GM12878 (cell line): ENCODE measurements at regions not wholly inside any gene's neighbourhood (a gene's known extent, or its start where the extent isn't known, plus 50 kb on each side); places are given as distances from the start of the nearest gene placed in this dataset.

ENCODE experiments used
- ATAC-seq: fragments of 200-7000 bp; cut with Tn5 transposase; 3 replicates; pipeline ENCODE4 v1.9.1; 2020; ENCODE audit warnings: mild to moderate bottlenecking, moderate library complexity
- BruUV-seq: library from RNA; stranded (reverse); fragments of 400-500 nt; replicated peaks from 2 replicates; lab custom pipeline; 2021; lab: Mats Ljungman, UMichigan
- CTCF ChIA-PET: fragments of 300-600 bp; sonication (Branson Sonifier 250); formaldehyde crosslinking; extraction: SDS; loops from one replicate; lab custom pipeline; 2021; ENCODE audit warnings: inconsistent platforms; lab: Yijun Ruan, JAX
- POLR2A ChIA-PET: fragments of 350-600 bp; formaldehyde crosslinking; extraction: SDS; loops from one replicate; lab custom pipeline; 2021; ENCODE audit warnings: inconsistent platforms; lab: Charles Lee
- RAD21 ChIA-PET: fragments of 300-600 bp; sonication (Branson Sonifier 250); formaldehyde crosslinking; loops from one replicate; lab custom pipeline; 2023; ENCODE audit warnings: antibody characterized with exemption; ENCODE audit not compliant: unreplicated experiment; lab: Charles Lee
- SMC1A ChIA-PET: fragments of 300-600 bp; sonication (Branson Sonifier 250); formaldehyde crosslinking; loops from one replicate; lab custom pipeline; 2023; ENCODE audit not compliant: unreplicated experiment, uncharacterized antibody; lab: Charles Lee
- DNase-seq: peaks from one replicate; pipeline ENCODE4 v3.0.0-alpha.2; 2011; ENCODE audit warnings: low read depth, low spot score
- FAIRE-seq: peaks from 3 replicates; lab custom pipeline; 2011; peaks lifted over from hg19 to GRCh38; lab: Jason Lieb, UNC
- H2AFZ ChIP-seq: 2 replicates; pipeline ENCODE4 v1.6.0; 2011; ENCODE audit warnings: low read depth, low read length, control low read depth; ENCODE audit not compliant: control insufficient read depth
- H3K27ac ChIP-seq: 2 replicates; pipeline ENCODE4 v1.5.1; 2011; ENCODE audit warnings: control low read depth; ENCODE audit not compliant: control insufficient read depth, insufficient read depth
- H3K27me3 ChIP-seq, 2 experiments: replicated peaks in 1 of 2; 2 replicates each; pipeline versions ENCODE4 v1.6.0 to v1.6.1; 2011; ENCODE audit warnings: low read length in 1 of 2; ENCODE audit not compliant: control insufficient read depth in 2 of 2, insufficient read depth in 2 of 2
- H3K36me3 ChIP-seq, 2 experiments: 2 replicates each; pipeline ENCODE4 v1.5.1; 2011; ENCODE audit warnings: low read length in 1 of 2; ENCODE audit not compliant: control insufficient read depth in 2 of 2, insufficient read depth in 2 of 2
- H3K4me1 ChIP-seq: 2 replicates; pipeline ENCODE4 v1.6.1; 2011; ENCODE audit warnings: mild to moderate bottlenecking, low read length, moderate library complexity, mixed read lengths; ENCODE audit not compliant: control insufficient read depth, insufficient read depth
- H3K4me2 ChIP-seq: 2 replicates; pipeline ENCODE4 v1.6.0; 2011; ENCODE audit warnings: control low read depth; ENCODE audit not compliant: control insufficient read depth, insufficient read depth
- H3K4me3 ChIP-seq: fragments of 200-600 bp; sonication (generic); 2 replicates; pipeline ENCODE4 v1.5.1; 2016
- H3K79me2 ChIP-seq: 2 replicates; pipeline ENCODE4 v1.6.0; 2011; ENCODE audit warnings: low read length; ENCODE audit not compliant: control insufficient read depth, insufficient read depth
- H3K9ac ChIP-seq: 2 replicates; pipeline ENCODE4 v1.8.0; 2011; ENCODE audit warnings: low read length, control low read depth, mixed read lengths; ENCODE audit not compliant: control insufficient read depth, insufficient read depth
- H3K9me3 ChIP-seq: replicated peaks from 3 replicates; pipeline ENCODE4 v1.5.1; 2011; ENCODE audit warnings: mild to moderate bottlenecking, low read length; ENCODE audit not compliant: control insufficient read depth, insufficient read depth
- H4K20me1 ChIP-seq: 2 replicates; pipeline ENCODE4 v1.6.0; 2011; ENCODE audit not compliant: control insufficient read depth, insufficient read depth
- BCL11A ChIP-seq: IDR thresholded peaks from 2 replicates; pipeline ENCODE4 v1.6.1; 2011; ENCODE audit warnings: low read depth, low read length
- DPF2 ChIP-seq: fragments of 450-650 bp; IDR thresholded peaks from 2 replicates; pipeline ENCODE4 v1.6.1; 2017; ENCODE audit warnings: mild to moderate bottlenecking
- HCFC1 ChIP-seq: fragments of 150-350 bp; IDR thresholded peaks from 2 replicates; pipeline ENCODE4 v1.6.1; 2014; ENCODE audit warnings: low read length
- HDAC6 ChIP-seq: fragments of 200-600 bp; sonication (generic); IDR thresholded peaks from one replicate; pipeline ENCODE4 v1.8.0; 2017; ENCODE audit warnings: antibody characterized with exemption; ENCODE audit not compliant: unreplicated experiment
- KLF5 ChIP-seq: fragments of 450-650 bp; IDR thresholded peaks from 2 replicates; pipeline ENCODE4 v1.6.1; 2014; ENCODE audit warnings: mild to moderate bottlenecking; ENCODE audit not compliant: partially characterized antibody
- NR2C1 ChIP-seq: fragments of 450-650 bp; IDR thresholded peaks from 2 replicates; pipeline ENCODE4 v1.6.1; 2017; ENCODE audit warnings: antibody characterized with exemption, mild to moderate bottlenecking, moderate library complexity
- NR2F1 ChIP-seq: fragments of 450-650 bp; conservative IDR thresholded peaks from 2 replicates; pipeline ENCODE4 v1.6.1; 2017; ENCODE audit warnings: mild to moderate bottlenecking
- PAX8 ChIP-seq: fragments of 450-650 bp; IDR thresholded peaks from 2 replicates; pipeline ENCODE4 v1.6.1; 2017; ENCODE audit warnings: mild to moderate bottlenecking, moderate library complexity
- POU2F2 ChIP-seq: IDR thresholded peaks from 3 replicates; pipeline ENCODE4 v1.6.1; 2011; ENCODE audit warnings: low read depth, mild to moderate bottlenecking, low read length, borderline replicate concordance
- SMAD5 ChIP-seq: IDR thresholded peaks from 2 replicates; pipeline ENCODE4 v1.6.1; 2016; ENCODE audit warnings: antibody characterized with exemption, low read depth
- STAT1 ChIP-seq: fragments of 450-650 bp; conservative IDR thresholded peaks from 2 replicates; pipeline ENCODE4 v1.6.1; 2014; ENCODE audit warnings: antibody characterized with exemption, mild to moderate bottlenecking
- TARDBP ChIP-seq: IDR thresholded peaks from 2 replicates; pipeline ENCODE4 v1.6.1; 2016; ENCODE audit warnings: borderline replicate concordance
- WGBS: methylation state at CpG from one replicate; pipeline ENCODE4 v1.1.6; 2016; ENCODE audit warnings: low lambda C conversion rate; ENCODE audit not compliant: insufficient replicate concordance, insufficient coverage; ENCODE audit errors: missing lambda C conversion rate; 5-methylcytosine and 5-hydroxymethylcytosine counted together
- in situ Hi-C: fragments of 300-500 bp; cut with MboI; formaldehyde crosslinking; loops from 9 replicates; pipeline ENCODE4 v1.14.3; 2018; ENCODE audit warnings: mixed read lengths
- intact Hi-C: fragments of 100-400 bp; cut with micrococcal nuclease; formaldehyde crosslinking; loops from one replicate; pipeline ENCODE4 v1.14.2; 2022; ENCODE audit not compliant: unreplicated experiment
- TF ChIP-seq, protein P1 (sequence below): fragments of 150-350 bp; IDR thresholded peaks from 2 replicates; pipeline ENCODE4 v1.6.1; 2016; ENCODE audit warnings: low read depth, low read length
- TF ChIP-seq, protein P2 (sequence below): fragments of 450-650 bp; IDR thresholded peaks from 2 replicates; pipeline ENCODE4 v1.6.1; 2017; ENCODE audit warnings: mild to moderate bottlenecking, low read depth, inconsistent platforms; ENCODE audit not compliant: poor library complexity, severe bottlenecking
- TF ChIP-seq, protein P3 (sequence below): IDR thresholded peaks from 2 replicates; pipeline ENCODE4 v1.6.1; 2012; ENCODE audit warnings: low read depth, low read length, improper control_type of control experiment
- TF ChIP-seq, protein P4 (sequence below): IDR thresholded peaks from 2 replicates; pipeline ENCODE4 v1.6.1; 2011; ENCODE audit warnings: low read depth, mild to moderate bottlenecking, low read length, moderate library complexity, borderline replicate concordance; ENCODE audit errors: extremely low read depth

DNA sequence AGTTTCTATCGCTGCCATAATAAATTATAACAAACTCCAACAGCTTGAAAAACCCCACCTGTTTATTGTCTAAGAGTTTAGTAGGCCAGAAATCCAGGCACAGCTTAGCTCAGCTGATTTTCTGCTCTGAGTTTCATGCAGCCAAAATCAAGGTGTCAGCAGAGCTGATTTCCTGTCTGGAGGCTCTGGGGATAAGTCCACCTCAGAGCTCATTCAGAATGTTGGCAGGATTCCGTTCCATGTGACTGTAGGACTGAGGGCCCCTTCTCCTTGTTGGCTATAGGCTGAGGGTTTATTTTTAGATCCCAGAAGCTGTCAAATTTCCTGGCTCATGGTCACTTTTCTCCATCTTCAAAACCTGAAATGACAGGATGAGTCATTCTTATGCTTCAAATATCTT lies 91.6 kb upstream of the CHODL start (continued):
- TF ChIP-seq, protein P1, sequence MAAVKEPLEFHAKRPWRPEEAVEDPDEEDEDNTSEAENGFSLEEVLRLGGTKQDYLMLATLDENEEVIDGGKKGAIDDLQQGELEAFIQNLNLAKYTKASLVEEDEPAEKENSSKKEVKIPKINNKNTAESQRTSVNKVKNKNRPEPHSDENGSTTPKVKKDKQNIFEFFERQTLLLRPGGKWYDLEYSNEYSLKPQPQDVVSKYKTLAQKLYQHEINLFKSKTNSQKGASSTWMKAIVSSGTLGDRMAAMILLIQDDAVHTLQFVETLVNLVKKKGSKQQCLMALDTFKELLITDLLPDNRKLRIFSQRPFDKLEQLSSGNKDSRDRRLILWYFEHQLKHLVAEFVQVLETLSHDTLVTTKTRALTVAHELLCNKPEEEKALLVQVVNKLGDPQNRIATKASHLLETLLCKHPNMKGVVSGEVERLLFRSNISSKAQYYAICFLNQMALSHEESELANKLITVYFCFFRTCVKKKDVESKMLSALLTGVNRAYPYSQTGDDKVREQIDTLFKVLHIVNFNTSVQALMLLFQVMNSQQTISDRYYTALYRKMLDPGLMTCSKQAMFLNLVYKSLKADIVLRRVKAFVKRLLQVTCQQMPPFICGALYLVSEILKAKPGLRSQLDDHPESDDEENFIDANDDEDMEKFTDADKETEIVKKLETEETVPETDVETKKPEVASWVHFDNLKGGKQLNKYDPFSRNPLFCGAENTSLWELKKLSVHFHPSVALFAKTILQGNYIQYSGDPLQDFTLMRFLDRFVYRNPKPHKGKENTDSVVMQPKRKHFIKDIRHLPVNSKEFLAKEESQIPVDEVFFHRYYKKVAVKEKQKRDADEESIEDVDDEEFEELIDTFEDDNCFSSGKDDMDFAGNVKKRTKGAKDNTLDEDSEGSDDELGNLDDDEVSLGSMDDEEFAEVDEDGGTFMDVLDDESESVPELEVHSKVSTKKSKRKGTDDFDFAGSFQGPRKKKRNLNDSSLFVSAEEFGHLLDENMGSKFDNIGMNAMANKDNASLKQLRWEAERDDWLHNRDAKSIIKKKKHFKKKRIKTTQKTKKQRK, result no peak
- TF ChIP-seq, all 136 proteins: peak for 0

DNA sequence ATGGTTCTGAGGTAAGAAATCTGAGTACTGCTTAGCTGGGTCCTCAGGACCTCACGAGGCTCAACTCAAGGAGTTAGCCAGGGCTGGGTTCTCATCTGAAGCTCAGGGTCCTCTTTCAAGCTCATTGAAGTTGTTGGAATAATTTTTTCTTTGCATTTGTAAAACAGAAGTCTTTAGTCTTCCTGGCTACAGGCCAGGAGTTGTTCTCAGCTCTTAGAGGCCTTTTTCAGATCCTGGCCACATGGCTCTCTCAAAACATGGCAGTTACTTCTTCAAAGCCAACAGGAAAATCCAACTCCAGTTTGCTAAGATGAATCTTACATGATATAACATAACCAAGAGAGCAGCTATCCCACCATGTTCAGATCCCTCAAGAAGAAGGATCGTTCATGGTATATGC lies 92.3 kb upstream of the CHODL start:
- intact Hi-C loops (no loop called here), in situ Hi-C loops (no loop called here)
- Histone ChIP-seq H3K9me3 (no peaks in the 10 kb centered on the region), H3K4me2 (no peak overlapping the region), H3K4me3 (no peak overlapping the region), H3K4me1 (no peaks in the 10 kb centered on the region), H2AFZ (no peak overlapping the region), H3K79me2 (no peaks in the 10 kb centered on the region), H4K20me1 (no peaks in the 10 kb centered on the region), H3K27me3 (no peaks in the 10 kb centered on the region), H3K36me3 (no peaks in the 10 kb centered on the region), H3K9ac (no peak overlapping the region), H3K27ac (no peak overlapping the region)
- ChIA-PET RAD21 (no interaction called here), SMC1A (no interaction called here), POLR2A (no interaction called here), CTCF (no interaction called here)
- no peak for TF ChIP-seq TARDBP
- no peak for TF ChIP-seq KLF5
- no peak for TF ChIP-seq NR2C1
- TF ChIP-seq, protein P2, sequence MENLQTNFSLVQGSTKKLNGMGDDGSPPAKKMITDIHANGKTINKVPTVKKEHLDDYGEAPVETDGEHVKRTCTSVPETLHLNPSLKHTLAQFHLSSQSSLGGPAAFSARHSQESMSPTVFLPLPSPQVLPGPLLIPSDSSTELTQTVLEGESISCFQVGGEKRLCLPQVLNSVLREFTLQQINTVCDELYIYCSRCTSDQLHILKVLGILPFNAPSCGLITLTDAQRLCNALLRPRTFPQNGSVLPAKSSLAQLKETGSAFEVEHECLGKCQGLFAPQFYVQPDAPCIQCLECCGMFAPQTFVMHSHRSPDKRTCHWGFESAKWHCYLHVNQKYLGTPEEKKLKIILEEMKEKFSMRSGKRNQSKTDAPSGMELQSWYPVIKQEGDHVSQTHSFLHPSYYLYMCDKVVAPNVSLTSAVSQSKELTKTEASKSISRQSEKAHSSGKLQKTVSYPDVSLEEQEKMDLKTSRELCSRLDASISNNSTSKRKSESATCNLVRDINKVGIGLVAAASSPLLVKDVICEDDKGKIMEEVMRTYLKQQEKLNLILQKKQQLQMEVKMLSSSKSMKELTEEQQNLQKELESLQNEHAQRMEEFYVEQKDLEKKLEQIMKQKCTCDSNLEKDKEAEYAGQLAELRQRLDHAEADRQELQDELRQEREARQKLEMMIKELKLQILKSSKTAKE, result no peak
- TF ChIP-seq PAX8, result no peak
- TF ChIP-seq, protein P3, sequence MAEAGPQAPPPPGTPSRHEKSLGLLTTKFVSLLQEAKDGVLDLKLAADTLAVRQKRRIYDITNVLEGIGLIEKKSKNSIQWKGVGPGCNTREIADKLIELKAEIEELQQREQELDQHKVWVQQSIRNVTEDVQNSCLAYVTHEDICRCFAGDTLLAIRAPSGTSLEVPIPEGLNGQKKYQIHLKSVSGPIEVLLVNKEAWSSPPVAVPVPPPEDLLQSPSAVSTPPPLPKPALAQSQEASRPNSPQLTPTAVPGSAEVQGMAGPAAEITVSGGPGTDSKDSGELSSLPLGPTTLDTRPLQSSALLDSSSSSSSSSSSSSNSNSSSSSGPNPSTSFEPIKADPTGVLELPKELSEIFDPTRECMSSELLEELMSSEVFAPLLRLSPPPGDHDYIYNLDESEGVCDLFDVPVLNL, result no peak
- TF ChIP-seq NR2F1, result no peak
- no peak for TF ChIP-seq SMAD5
- no peak for TF ChIP-seq DPF2
- no peak for TF ChIP-seq POU2F2
- TF ChIP-seq, protein P4, sequence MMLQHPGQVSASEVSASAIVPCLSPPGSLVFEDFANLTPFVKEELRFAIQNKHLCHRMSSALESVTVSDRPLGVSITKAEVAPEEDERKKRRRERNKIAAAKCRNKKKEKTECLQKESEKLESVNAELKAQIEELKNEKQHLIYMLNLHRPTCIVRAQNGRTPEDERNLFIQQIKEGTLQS, result no peak
- TF ChIP-seq HDAC6, result no peak
- no peak for TF ChIP-seq STAT1
- TF ChIP-seq BCL11A, result no peak
- TF ChIP-seq HCFC1, result no peak
- DNase-seq, result no peak
- no peak for ATAC-seq
- BruUV-seq, result no TSS peak
- FAIRE-seq, result no peak
- 0% methylated on average over 2 of the region's 2 CpGs for WGBS
